ENCODE measurements at regions not wholly inside any gene's neighbourhood (a gene's known extent, or its start where the extent isn't known, plus 50 kb on each side); places are given as distances from the start of the nearest gene placed in this dataset.

- DNase-seq: no peak
- intact Hi-C loops (cut with DNase I): loop anchor here (10.0 kb wide), 1 partner anchor 1538 kb away; no protein-coding TSS in a partner anchor
Measured at GRCh38 chr19:32222556-32222955, 122.9 kb upstream of the ZNF507 start.

GRCh38 chr19:32223106-32223505 lies 122.3 kb upstream of the ZNF507 start:
- DNase-seq: no peak
- intact Hi-C loops (cut with DNase I): loop anchor here (10.0 kb wide), 1 partner anchor 1538 kb away; no protein-coding TSS in a partner anchor
- Histone ChIP-seq H3K36me3 (no peaks in the 10 kb centered on the region), H3K27me3 (peaks cover 0 to 47% (median 2%) of the 10 kb centered on the region in 4 donors), H3K4me1 (peaks cover 0 to 10% (median 0%) of the 10 kb centered on the region in 3 donors), H3K4me3 (no peak overlapping the region), H3K27ac (no peak overlapping the region), H3K9me3 (no peaks in the 10 kb centered on the region)
- WGBS, 2 donors: 83 to 85% methylated on average over 1 of the region's 1 CpG
- TF ChIP-seq CTCF (IDR thresholded peaks at IDR 0.05): no peak
- no peak for TF ChIP-seq POLR2A (IDR thresholded peaks at IDR 0.05)

More at GRCh38 chr19:32222556-32222955, 122.9 kb upstream of the ZNF507 start:
- no peak for TF ChIP-seq POLR2A (IDR thresholded peaks at IDR 0.05)
- no peak for TF ChIP-seq CTCF (IDR thresholded peaks at IDR 0.05)
- Histone ChIP-seq H3K27ac (no peak overlapping the region), H3K9me3 (no peaks in the 10 kb centered on the region), H3K4me3 (no peak overlapping the region), H3K4me1 (peaks cover 0 to 10% (median 0%) of the 10 kb centered on the region in 3 donors), H3K27me3 (peaks cover 0 to 42% (median 2%) of the 10 kb centered on the region in 4 donors), H3K36me3 (no peaks in the 10 kb centered on the region)
- 10 to 28% methylated on average over 2 to 4 of the region's 4 CpGs for WGBS, 2 donors

- peaks cover 0 to 48% (median 2%) of the 10 kb centered on the region in 4 donors for H3K27me3 ChIP-seq
- no peak overlapping the region for H3K4me3 ChIP-seq
- intact Hi-C loops (cut with DNase I): loop anchor here (10.0 kb wide), 1 partner anchor 1539 kb away; no protein-coding TSS in a partner anchor
- TF ChIP-seq CTCF (IDR thresholded peaks at IDR 0.05): no peak
- TF ChIP-seq POLR2A (IDR thresholded peaks at IDR 0.05): no peak
- no peak for DNase-seq
- H3K4me1 ChIP-seq: peaks cover 0 to 10% (median 0%) of the 10 kb centered on the region in 3 donors
- 23 to 35% methylated on average over 5 to 7 of the region's 29 CpGs for WGBS, 2 donors
- H3K9me3 ChIP-seq: no peaks in the 10 kb centered on the region
- no peak overlapping the region for H3K27ac ChIP-seq
- H3K36me3 ChIP-seq: no peaks in the 10 kb centered on the region
Measured at GRCh38 chr19:32223595-32224370, 121.6 kb upstream of the ZNF507 start.

- Histone ChIP-seq H3K4me3 (peak overlapping the region in 2 of 4 donors; percentile 2 to 46), H3K36me3 (no peaks in the 10 kb centered on the region), H3K9me3 (no peaks in the 10 kb centered on the region), H3K27me3 (peaks cover 0 to 54% (median 2%) of the 10 kb centered on the region in 4 donors), H3K27ac (no peak overlapping the region), H3K4me1 (peaks cover 0 to 10% (median 0%) of the 10 kb centered on the region in 3 donors)
- no peak for TF ChIP-seq POLR2A (IDR thresholded peaks at IDR 0.05)
- peak; percentile 84 to 99 (median 96) for TF ChIP-seq CTCF (IDR thresholded peaks at IDR 0.05)
- no peak for DNase-seq
- 6 to 16% methylated on average over 41 to 44 of the region's 51 CpGs for WGBS, 2 donors
- intact Hi-C loops (cut with DNase I): loop anchor here (10.0 kb wide), 1 partner anchor 1540 kb away; no protein-coding TSS in a partner anchor
Measured at GRCh38 chr19:32224371-32225244, 120.8 kb upstream of the ZNF507 start.
